Thyroid gland (tissue), 4 donors: ENCODE measurements at regions not wholly inside any gene's neighbourhood (a gene's known extent, or its start where the extent isn't known, plus 50 kb on each side); places are given as distances from the start of the nearest gene placed in this dataset.

Experiments
- DNase-seq, 2 donors: peaks; one replicate each; pipeline ENCODE4 v3.0.0-alpha.2; 2019
- H3K27ac ChIP-seq, 3 donors: fragments of 200-600 bp; sonication (generic); 1 replicate in 2 of 3; 2 replicates in 1 of 3; pipeline ENCODE4 v1.5.1; 2016 to 2019; ENCODE audit warnings: mild to moderate bottlenecking in 1 of 3, moderate library complexity in 1 of 3
- H3K27me3 ChIP-seq: fragments of 200-600 bp; sonication (generic); one replicate; pipeline ENCODE4 v1.5.1; 2019
- H3K36me3 ChIP-seq, 2 donors: fragments of 200-600 bp; sonication (generic); one replicate each; pipeline ENCODE4 v1.5.1; 2016 to 2019
- H3K4me1 ChIP-seq, 2 donors: fragments of 200-600 bp; sonication (generic); one replicate each; pipeline ENCODE4 v1.5.1; 2017 to 2019
- H3K4me3 ChIP-seq, 3 donors: fragments of 200-600 bp; sonication (generic); replicated peaks in 1 of 3; 1 replicate in 2 of 3; 2 replicates in 1 of 3; pipeline ENCODE4 v1.5.1; 2016; ENCODE audit warnings: mild to moderate bottlenecking in 1 of 3
- H3K9me3 ChIP-seq: fragments of 200-600 bp; sonication (generic); one replicate; pipeline ENCODE4 v1.5.1; 2017
- CTCF ChIP-seq, 6 experiments: fragments of 200-600 bp in 3 of 6; fragments of 450-650 bp in 3 of 6; sonication (generic) in 3 of 6; IDR thresholded peaks; one replicate each; pipeline ENCODE4 v1.5.1; 2016 to 2019; ENCODE audit warnings: antibody characterized with exemption in 6 of 6, mild to moderate bottlenecking in 2 of 6, inconsistent platforms in 1 of 6, moderate library complexity in 1 of 6
- POLR2A ChIP-seq, 2 donors: fragments of 450-650 bp; IDR thresholded peaks; one replicate each; pipeline ENCODE4 v1.6.1; 2017; ENCODE audit warnings: antibody characterized with exemption in 2 of 2, mild to moderate bottlenecking in 2 of 2, moderate library complexity in 1 of 2
- WGBS, 2 donors: methylation state at CpG; one replicate each; pipeline ENCODE4 v1.1.5; 2017; 5-methylcytosine and 5-hydroxymethylcytosine counted together
- intact Hi-C: fragments of 100-400 bp; cut with DNase I; formaldehyde crosslinking; loops from one replicate; pipeline ENCODE4 v1.15.1; 2023

- H3K4me3 ChIP-seq = no peak overlapping the region
- TF ChIP-seq CTCF (IDR thresholded peaks at IDR 0.05) = no peak
- TF ChIP-seq POLR2A (IDR thresholded peaks at IDR 0.05) = no peak
- no peaks in the 10 kb centered on the region for H3K36me3 ChIP-seq
- no peak overlapping the region for H3K27ac ChIP-seq
- intact Hi-C loops = no loop called here
- peaks cover 4 to 9% of the 10 kb centered on the region in 2 donors for H3K4me1 ChIP-seq
- no peak for DNase-seq
- no peaks in the 10 kb centered on the region for H3K9me3 ChIP-seq
- no peaks in the 10 kb centered on the region for H3K27me3 ChIP-seq
- 34 to 58% methylated on average over 4 of the region's 4 CpGs for WGBS, 2 donors
Observed at GRCh38 chr21:27126140-27126539, 159.3 kb upstream of the ADAMTS5 start.

- Histone ChIP-seq H3K36me3 (no peaks in the 10 kb centered on the region), H3K9me3 (no peaks in the 10 kb centered on the region), H3K4me1 (peaks cover 4 to 9% of the 10 kb centered on the region in 2 donors), H3K27me3 (no peaks in the 10 kb centered on the region), H3K4me3 (no peak overlapping the region), H3K27ac (no peak overlapping the region)
- no peak for DNase-seq
- no peak for TF ChIP-seq CTCF (IDR thresholded peaks at IDR 0.05)
- no peak for TF ChIP-seq POLR2A (IDR thresholded peaks at IDR 0.05)
- intact Hi-C loops = no loop called here
Observed at GRCh38 chr21:27122686-27123085, 155.8 kb upstream of the ADAMTS5 start.

- Histone ChIP-seq H3K27ac (no peak overlapping the region), H3K4me1 (no peaks in the 10 kb centered on the region), H3K27me3 (no peaks in the 10 kb centered on the region), H3K4me3 (no peak overlapping the region), H3K36me3 (no peaks in the 10 kb centered on the region), H3K9me3 (no peaks in the 10 kb centered on the region)
- intact Hi-C loops = no loop called here
- TF ChIP-seq POLR2A (IDR thresholded peaks at IDR 0.05) = no peak
- no peak for TF ChIP-seq CTCF (IDR thresholded peaks at IDR 0.05)
- 89 to 96% methylated on average over 2 of the region's 2 CpGs for WGBS, 2 donors
- DNase-seq = no peak
Observed at GRCh38 chr21:27114111-27114510, 147.2 kb upstream of the ADAMTS5 start.

- intact Hi-C loops = no loop called here
- DNase-seq = no peak
- Histone ChIP-seq H3K27ac (no peak overlapping the region), H3K27me3 (no peaks in the 10 kb centered on the region), H3K36me3 (no peaks in the 10 kb centered on the region), H3K4me3 (no peak overlapping the region), H3K9me3 (no peaks in the 10 kb centered on the region), H3K4me1 (no peaks in the 10 kb centered on the region)
- TF ChIP-seq CTCF (IDR thresholded peaks at IDR 0.05) (no peak), POLR2A (IDR thresholded peaks at IDR 0.05) (no peak)
Observed at GRCh38 chr21:27112186-27112585, 145.3 kb upstream of the ADAMTS5 start.

- Histone ChIP-seq H3K27ac (no peak overlapping the region), H3K4me1 (no peaks in the 10 kb centered on the region), H3K9me3 (no peaks in the 10 kb centered on the region), H3K4me3 (no peak overlapping the region), H3K27me3 (no peaks in the 10 kb centered on the region), H3K36me3 (no peaks in the 10 kb centered on the region)
- WGBS, 2 donors = 63 to 68% methylated on average over 2 of the region's 2 CpGs
- no peak for DNase-seq
- no peak for TF ChIP-seq CTCF (IDR thresholded peaks at IDR 0.05)
- TF ChIP-seq POLR2A (IDR thresholded peaks at IDR 0.05) = no peak
- intact Hi-C loops = no loop called here
Observed at GRCh38 chr21:27110956-27111355, 144.1 kb upstream of the ADAMTS5 start.
